Germinal center (tissue), 1 donor: ENCODE measurements at regions not wholly inside any gene's neighbourhood (a gene's known extent, or its start where the extent isn't known, plus 50 kb on each side); places are given as distances from the start of the nearest gene placed in this dataset.
"Not testable (repeated sequence)": the region's sequence is repeated elsewhere in the genome, so short reads cannot be mapped to it uniquely, and the experiment has no call there.

ENCODE experiments used
- DNase-seq: peaks from one replicate; pipeline ENCODE4 v3.0.0; 2012; ENCODE audit warnings: mixed read lengths, low spot score

DNA sequence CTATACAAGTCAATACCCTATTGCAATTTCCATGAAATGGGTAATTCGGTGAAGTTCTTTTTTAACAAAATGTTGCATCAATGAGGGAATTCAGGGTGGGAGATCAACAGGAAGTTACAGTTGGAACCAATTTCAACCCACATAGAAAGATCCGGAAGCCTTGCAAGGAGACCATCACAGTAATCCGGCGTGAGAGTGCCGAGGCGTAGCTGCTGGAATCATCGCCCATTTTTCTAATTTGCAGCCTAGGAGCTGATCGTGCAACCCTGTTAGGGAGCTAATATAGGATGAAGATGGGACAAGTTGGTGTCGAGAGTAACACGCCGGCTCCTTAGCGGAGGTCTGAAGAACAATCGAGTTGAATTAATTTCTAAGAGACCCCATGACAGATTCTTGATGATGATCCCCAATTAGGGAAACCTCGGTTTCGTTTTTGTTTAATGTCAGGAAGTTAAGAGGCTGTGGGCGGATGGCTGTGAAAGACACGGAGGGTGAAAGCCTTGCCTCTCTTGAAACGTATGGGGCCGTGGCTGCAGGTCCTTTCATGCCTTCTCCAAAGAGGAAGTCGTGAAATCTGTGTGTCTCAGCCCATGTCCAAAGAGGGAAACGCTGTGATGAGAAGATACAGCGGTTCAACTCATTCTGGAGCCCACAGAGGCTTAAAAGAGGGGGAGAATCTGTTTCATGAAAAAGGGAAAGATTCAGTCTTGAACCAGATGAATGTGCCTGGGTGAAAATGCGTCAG, 51.2 kb upstream of the CARD11 start:
- peak; percentile 61 for DNase-seq

DNA sequence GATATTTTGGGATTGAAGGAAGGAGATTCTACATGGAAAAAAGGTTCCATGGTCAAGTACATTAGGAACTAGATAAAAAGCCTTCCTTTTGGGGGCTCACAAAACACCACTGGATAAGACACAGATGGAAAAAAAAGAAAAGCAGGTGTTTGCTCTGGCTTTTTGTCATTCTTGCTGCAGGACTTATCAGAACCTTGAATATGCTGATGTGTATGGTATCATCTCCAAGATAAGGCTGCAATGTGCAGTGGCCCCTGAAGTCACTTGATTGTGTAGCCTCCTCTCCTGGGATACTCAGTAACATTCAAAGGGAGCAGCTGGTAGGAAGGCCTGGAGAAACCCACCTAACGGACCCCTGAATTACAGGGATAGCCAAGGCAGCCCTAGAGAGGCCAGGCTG, 54.1 kb upstream of the CARD11 start:
- no peak for DNase-seq

DNA sequence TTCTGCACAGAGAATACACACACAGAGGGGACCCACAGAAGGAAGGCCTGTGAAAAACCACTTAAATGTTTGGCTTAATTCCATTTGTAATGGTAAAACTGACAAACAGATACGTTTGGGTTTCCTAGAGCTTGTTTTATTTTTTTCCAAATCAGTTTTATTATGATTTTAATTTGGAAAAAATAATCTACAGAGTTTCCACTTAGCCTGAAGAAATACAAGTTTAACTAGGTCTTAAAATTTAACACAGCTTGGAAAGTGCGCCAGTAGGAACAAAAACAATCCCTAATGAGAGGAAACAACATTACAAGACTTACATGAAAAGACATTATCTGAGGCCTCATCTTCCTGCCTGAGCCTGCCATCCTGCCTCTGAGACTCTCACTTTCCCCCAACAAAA, 58.5 kb upstream of the CARD11 start:
- DNase-seq = no peak

DNA sequence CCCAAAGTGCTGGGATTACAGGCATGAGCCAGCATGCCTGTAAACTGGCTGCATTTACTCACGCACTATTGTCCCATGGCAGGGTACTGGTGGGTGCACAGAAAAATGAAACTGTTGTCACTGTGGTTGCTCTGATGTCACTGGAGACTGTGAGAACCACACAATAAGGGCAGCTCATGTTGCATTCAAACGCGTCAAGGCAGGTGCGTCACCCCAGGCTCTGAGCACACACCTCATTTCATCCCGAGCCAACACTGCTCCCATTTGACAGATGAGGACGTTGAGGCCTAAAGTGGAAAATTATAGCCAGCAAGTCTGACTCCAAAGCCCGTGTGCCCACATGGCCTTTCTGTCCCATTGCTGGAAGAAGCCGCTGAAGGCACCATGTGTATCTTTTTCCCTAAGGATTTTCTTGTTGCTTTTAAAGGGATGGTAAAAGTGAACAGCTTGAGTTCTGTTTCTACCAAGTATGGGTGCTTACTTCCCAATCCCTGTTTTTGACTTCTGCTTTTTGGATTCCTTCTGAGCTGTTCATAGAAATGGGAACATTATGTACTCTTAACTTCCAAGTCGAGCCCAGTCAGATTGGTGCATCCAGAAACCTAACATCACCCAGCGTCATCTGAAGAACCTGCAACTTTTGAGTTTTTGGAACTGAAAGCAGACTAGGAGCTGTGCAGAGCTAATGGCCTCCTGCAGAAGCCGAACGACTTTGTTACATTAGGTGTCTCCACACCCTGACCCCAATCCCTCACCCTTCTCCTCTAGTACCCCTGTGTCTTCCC, 60.1 kb upstream of the CARD11 start:
- DNase-seq = no peak

DNA sequence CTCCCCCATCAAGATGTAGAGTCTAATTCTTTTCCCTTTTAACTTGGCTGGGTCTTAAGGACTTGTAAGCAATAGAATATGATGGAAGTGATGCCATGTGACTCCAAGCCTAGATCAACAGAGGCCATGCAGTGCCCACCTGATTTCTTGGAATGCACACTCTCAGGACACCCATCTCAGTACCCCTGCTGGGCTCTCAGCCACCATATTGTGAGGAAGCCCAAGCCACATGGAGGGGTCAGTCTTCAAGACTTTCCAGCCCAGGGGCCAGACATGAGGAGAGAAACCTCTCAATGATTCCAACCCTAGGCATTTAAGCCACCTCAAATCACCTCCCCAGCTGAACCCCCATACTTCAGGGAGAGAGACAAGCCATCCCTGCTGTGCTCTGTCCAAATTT, 62.2 kb upstream of the CARD11 start:
- DNase-seq = no peak

DNA sequence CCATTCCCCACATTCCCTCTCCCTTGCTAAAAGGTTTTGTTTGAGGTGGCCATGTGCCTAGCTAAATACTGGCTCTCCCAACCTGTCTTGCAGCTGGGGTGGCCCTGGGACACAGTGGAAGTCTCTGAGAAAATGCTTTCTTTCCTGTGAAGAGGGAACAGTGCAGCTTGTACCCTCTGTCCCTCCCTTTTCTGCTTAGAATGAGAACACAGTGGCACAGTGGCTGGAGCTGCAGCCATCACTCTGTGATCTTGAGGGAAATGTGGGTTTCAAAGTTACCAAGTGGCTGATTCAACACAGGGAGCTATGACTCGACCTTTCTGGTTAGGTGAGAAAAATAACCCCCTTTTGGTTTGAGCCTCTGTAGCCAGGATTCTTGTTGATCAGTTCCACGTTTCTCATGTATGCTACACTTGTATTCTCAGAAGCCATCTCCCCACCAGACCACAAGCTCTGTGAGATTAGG, 62.7 kb upstream of the CARD11 start:
- DNase-seq = no peak

DNA sequence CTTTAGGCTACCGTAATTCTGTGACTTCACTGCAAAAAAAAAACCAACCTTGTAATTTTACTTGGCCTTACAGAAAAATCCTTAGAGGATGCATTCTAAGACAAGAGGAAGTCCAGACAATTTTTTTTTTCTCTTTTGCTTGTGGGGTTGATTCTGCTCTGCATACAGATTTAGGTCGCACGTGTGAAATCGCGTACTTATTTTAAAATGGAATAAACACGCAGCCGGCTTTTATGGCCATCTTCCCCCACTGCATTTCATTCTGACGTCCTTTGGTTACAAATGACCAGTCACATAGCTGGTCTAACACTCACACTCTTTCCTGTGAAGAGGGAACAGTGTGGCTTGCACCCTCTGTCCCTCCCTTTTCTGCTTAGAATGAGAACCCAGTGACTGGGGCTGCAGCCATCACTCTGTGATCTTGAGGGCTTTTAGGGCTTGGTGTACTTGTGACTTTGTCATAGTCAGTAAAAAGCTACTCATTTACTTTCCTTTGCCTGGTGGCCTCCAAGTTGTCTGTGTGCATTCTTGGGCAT, 63.6 kb upstream of the CARD11 start:
- DNase-seq = no peak

DNA sequence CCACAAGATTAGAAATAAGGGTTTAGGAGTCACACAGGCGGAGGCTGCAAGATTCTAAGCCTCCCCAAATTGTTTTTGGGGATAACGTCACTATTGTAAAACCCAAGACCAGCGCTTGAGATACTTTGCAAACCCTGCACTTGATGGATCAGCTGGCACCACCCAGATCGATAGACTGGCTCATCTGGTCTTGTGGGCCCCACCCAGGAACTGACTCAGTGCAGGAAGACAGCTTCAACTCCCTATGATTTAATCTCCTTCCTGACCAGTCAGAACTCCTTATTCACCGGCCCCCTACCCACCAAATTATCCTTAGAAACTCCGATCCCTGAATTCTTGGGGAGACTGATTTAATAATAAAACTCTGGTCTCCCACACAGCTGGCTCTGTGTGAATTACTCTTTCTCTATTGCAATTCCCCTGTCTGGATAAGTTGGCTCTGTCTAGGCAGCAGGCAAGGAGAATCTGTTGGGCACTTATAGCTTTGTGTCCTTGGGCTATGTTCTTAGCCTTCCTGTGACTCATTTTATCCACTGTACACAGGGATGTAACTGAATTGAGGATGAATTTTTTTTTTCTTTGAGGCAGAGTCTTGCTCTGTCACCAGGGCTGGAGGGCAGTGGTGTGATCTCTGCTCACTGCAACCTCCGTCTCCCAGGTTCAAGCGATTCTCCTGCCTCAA, 64.4 kb upstream of the CARD11 start:
- no peak for DNase-seq

DNA sequence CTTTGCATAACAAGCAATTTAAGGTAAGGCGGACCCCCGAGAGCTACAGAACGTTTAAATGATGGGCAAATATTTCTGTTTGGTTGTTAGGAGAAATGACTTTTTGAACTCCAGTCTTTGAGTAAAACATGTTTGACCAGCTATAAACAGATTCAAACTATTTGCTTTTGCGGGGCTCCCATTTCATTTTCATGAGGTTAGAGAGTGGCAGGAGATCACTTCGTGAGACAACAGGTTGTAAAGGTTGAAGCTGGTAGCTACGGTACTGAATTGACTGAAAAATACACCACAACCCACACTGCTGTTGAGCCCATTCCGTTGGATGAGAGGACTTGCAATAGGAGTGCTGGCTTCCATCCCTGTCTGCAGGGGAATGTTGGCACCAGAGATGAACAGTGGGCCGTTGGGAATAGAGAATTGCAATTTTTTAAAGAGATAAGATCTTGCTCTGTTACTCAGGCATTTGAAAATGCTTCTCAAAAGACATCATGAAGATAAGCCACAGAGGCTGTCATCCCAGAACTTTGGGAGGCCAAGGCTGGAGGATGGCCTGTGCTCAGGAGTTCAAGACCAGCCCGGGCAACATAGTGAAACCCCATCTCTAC, 65.7 kb upstream of the CARD11 start:
- DNase-seq = no peak

DNA sequence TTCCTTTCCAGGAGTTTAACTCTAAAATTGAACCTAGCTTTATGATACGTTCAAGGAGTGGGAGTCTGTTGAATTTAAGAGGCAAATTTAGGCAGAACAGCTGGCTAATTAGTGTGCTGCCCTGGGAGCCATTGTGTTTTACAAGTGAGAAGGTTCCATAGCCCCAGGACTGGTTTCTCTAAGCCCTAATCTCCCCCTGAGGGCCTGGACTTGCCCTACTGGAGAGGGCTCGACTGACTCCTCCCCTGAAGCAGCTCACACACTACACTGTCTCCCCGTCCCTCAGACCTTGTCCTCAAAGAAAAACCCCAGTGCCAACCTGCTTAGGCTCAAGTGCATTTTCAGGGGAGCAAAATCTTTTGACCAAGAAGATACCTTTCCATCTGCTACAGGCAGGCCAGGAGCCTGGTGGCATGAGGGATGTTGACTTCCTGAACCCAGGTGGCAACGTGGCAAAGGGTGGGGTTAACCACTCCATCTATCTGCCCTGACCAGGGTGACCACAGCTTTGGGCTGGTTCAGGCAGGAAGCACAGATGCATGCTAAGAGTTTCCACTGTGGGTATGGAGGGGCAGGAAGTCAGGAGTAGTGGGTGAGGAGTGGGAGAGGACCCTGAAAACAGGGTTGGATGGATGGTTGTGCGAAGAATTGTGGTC, 68.9 kb upstream of the CARD11 start:
- no peak for DNase-seq

DNA sequence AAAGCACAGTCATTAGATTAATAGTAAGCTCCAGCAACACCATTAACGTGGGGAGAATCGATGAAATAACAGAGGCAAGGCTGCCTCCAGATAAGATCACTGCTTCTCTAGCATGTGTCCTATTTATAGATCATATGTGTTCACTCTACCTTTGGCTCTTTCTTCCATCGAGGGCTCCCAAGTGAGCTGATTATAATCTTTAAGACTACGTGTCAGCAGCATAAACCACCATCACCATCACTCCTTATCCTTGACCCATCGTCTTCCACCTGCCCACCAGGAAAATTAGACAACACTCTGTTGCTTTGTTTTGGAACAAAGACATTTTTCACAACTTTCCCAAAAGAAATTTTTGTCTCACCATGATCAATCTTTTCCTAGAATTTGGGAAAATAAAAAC, 71.2 kb upstream of the CARD11 start:
- DNase-seq = no peak

DNA sequence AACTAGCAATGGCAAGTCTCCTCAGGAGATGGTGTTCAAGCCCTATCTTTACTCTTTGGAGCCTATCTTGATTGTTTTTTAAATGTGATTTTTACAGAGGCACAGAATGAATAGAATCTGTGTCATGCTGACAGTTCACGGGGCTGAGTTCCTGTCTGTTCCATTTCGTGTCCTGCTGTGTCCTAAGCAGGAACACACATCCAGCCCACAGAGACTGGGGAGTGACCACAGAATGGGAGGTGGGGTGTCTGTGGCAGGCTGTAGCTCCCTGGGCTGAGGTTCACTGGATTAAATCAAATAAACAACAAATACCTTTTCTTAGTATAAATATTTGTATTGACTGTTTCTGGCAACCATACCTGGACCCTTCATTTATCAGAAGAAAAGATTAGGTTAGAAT, 73.4 kb upstream of the CARD11 start:
- no peak for DNase-seq

DNA sequence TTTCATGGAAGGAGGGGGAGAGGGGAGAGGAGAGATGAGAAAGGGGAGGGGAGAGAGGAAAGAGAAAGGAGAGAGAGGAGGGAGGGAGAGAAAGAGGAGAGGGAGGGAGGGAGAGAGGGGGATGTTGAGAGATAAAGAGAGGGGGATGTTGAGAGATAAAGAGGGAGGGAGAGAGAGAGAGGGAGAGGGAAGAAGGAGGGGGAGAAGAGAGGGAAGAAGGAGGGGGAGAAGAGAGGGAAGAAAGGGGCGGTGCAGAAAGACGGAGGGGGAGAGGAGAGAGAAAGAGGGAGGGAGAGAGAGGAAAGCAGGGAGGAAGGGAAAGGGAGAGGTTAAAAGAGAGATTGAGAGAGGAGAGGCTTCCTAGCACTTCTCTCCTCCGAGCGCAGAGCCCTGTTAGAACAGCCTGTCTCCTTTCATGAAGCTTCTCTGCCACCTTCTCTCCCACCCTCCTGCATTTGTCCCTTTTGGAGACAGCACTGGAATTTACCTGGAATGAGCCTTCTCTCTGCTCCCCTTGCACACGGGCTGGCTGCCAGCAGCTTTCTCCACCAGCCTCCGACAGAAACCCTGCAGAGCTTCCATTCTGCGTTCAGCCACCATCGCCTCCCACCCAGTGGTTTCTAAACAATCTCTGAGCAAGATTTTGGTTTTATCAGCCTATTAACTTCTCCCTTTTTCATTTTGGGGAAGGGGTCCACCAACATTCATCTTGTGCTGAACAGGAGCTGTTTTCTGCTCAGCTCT, 74.0 kb upstream of the CARD11 start:
- DNase-seq = no peak

DNA sequence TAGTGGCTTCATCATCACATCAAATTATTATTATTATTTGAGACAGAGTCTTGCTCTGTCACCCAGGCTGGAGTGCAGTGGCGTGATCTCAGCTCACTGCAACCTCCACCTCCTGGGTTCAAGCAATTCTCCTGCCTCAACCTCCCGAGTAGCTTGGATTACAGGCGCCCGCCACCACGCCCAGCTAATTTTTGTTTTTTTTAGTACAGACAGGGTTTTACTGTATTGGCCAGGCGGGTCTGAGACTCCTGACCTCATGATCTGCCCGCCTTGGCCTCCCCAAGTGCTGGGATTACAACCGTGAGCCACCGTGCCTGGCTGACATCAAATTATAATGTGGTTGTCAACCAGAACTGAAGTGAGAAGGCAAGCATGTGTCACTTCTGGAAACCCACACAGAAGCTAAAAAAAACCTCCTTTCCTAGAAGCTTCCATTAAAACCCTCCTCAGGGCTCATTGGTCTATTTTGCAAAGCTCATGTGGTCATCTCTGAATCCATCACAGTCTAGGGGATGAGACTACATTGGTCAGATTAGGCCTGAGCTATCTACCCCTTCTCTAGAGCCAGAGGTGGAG, 75.8 kb upstream of the CARD11 start:
- not testable (repeated sequence) for DNase-seq

DNA sequence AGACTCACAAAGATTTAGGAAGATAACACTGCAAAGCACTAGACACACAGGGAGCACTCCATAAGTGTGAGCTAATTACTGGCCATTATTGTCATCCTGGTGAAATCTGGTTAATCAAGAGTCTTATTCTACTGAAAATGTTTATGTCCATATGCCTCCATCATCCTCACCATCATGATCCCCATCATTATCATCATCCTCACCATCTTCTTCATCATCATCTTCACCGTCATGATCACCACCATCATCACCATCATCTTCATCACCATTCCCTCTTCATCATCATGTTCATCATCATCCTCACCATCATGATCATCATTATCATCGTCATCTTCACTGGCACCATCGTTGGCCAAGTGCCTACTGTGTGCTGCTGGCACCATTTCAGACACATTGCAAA, 76.3 kb upstream of the CARD11 start:
- DNase-seq = no peak

DNA sequence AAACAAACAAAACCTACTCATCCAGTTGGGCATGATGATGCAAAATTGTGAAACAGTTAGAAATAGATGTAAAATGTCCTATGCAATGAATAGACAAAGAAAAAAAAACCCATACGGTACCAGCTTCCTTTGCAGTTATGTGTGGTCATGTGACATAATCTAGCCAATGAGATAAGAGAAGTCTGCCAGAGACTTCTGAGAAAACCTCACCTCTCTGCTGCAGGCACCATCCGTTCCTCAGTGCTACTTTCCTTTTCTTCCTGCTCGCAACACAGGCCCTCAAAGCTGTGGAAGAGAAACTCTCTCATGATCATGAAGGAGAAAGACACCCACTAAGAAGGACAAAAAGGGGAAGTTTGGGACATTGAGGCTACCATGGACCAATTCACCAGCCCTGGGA, 76.8 kb upstream of the CARD11 start:
- DNase-seq = no peak

DNA sequence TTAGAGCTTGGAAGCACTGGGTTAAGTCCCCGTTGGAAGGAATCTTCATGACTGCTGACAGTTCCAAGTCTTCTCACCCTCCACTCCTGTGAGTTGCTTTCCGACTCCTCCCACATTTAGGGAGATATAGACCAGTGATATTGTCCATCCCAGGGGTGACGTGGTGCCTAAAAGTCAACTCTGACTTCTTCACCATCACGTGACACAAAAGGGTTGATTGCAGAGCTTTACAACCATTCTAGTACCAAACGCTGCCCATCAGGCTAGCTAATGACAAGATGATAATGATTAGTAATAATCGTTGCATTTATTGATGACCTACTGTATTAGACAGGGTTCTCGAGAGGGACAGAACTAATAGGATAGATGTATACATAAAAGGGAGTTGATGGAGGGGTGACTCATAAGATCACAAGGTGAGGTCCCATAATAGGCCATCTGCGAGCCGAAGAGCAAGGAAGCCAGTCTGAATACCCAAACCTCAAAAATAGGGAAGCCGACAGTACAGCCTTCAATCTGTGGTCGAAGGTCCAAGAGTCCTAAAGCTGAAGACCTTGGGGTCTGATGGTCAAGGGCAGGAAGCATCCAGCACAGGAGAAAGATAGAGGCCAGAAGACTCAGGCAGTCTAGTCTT, 85.3 kb upstream of the CARD11 start:
- DNase-seq = no peak

DNA sequence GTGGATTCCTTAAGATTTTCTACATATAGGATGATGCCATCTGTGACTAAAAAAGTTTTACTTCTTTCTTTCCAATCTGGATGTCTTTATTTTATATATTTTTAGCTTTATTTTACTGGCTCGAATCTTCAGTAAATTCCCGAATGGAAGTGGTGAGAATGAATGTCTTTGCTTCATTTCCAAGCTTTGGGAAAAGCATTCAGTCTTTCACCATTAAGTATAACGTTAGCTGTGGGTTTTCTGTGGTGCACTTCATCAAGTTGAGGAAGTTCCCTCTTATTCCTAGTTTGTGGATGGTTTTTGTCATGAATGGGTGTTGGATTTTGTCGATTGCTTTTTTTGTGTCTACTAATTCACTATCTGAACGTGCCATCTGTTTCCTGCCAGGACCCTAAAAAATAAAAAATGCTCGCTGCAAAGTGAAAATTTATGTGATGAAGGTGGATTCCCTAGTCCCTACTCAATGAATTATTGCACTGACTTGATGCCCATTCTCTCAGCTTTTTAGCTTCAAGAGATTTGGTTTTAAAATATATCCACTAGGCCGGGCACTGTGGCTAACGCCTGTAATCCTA, 90.2 kb upstream of the CARD11 start:
- no peak for DNase-seq

DNA sequence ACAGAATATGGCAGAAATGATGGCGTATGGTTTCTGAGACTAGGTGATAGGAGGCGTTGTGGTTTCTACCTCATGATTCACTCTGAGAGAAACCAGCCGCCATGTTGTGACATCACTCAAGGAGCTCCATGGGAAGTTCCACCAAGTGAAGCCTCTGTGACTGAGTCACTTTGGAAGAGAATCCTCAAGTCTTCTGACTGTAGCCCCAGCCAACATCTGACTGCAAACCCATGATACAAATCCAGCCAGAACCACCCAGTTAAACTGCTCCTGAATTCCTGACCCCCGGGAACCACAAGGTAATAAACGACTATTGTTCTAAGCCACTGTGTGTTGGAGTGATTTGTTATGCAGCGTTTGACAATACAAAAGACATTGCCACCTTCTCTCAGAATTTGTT, 91.1 kb upstream of the CARD11 start:
- DNase-seq = no peak

DNA sequence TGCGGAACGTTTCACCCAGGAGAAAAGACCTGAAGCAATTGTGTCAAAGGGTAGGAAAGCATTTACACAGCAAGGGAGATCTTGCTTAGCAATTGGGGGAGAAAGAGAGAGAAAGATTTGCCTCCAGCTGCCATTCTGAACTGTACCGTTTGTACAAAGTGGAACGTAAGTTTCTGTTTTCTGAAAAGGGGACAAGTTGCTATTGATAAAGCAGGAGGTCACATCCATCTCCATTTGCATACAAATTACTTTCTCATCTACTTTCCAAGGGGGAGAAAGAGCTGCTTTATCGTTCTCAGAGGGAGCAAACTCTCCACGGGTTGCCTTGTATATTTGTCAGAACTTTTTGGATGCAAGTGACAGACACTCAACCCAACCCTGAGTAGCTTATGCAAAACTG, 92.0 kb upstream of the CARD11 start:
- DNase-seq = no peak
